Progenitor cell of endocrine pancreas (in vitro differentiated cells): ENCODE measurements at regions not wholly inside any gene's neighbourhood (a gene's known extent, or its start where the extent isn't known, plus 50 kb on each side); places are given as distances from the start of the nearest gene placed in this dataset.

Experiments used
- DNase-seq: peaks from one replicate; pipeline ENCODE4 v3.0.0; 2021; ENCODE audit warnings: low spot score; ENCODE audit not compliant: unreplicated experiment
- H3K27ac Mint-ChIP-seq: 2 replicates; pipeline ENCODE4 v1.8.0; 2021; ENCODE audit warnings: mild to moderate bottlenecking, moderate library complexity, mixed read lengths
- H3K27me3 Mint-ChIP-seq: 2 replicates; pipeline ENCODE4 v1.8.0; 2021; ENCODE audit warnings: mixed read lengths
- H3K36me3 Mint-ChIP-seq: 2 replicates; pipeline ENCODE4 v1.8.0; 2022; ENCODE audit warnings: mixed read lengths; ENCODE audit not compliant: insufficient read depth
- H3K4me1 Mint-ChIP-seq: 2 replicates; pipeline ENCODE4 v1.8.0; 2021; ENCODE audit warnings: low read depth, mixed read lengths
- H3K4me3 Mint-ChIP-seq: 2 replicates; pipeline ENCODE4 v1.8.0; 2021; ENCODE audit warnings: low read depth, mild to moderate bottlenecking, moderate library complexity, mixed read lengths
- H3K9me3 Mint-ChIP-seq: 2 replicates; pipeline ENCODE4 v1.8.0; 2021; ENCODE audit warnings: low read depth, mixed read lengths
- TF ChIP-seq, protein P1 (sequence below): fragments of 200-600 bp; sonication (generic); IDR thresholded peaks from one replicate; pipeline ENCODE4 v1.5.0; 2021; ENCODE audit warnings: antibody characterized with exemption, mild to moderate bottlenecking; ENCODE audit not compliant: unreplicated experiment

GRCh38 chr4:112876316-112876715, 173.1 kb upstream of the ANK2 start:
- Mint-ChIP-seq H3K4me1 (no peaks in the 10 kb centered on the region), H3K27me3 (no peaks in the 10 kb centered on the region), H3K27ac (no peak overlapping the region), H3K4me3 (no peak overlapping the region), H3K9me3 (no peaks in the 10 kb centered on the region), H3K36me3 (no peaks in the 10 kb centered on the region)
- DNase-seq = no peak
- TF ChIP-seq, protein P1, sequence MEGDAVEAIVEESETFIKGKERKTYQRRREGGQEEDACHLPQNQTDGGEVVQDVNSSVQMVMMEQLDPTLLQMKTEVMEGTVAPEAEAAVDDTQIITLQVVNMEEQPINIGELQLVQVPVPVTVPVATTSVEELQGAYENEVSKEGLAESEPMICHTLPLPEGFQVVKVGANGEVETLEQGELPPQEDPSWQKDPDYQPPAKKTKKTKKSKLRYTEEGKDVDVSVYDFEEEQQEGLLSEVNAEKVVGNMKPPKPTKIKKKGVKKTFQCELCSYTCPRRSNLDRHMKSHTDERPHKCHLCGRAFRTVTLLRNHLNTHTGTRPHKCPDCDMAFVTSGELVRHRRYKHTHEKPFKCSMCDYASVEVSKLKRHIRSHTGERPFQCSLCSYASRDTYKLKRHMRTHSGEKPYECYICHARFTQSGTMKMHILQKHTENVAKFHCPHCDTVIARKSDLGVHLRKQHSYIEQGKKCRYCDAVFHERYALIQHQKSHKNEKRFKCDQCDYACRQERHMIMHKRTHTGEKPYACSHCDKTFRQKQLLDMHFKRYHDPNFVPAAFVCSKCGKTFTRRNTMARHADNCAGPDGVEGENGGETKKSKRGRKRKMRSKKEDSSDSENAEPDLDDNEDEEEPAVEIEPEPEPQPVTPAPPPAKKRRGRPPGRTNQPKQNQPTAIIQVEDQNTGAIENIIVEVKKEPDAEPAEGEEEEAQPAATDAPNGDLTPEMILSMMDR = no peak

DNA sequence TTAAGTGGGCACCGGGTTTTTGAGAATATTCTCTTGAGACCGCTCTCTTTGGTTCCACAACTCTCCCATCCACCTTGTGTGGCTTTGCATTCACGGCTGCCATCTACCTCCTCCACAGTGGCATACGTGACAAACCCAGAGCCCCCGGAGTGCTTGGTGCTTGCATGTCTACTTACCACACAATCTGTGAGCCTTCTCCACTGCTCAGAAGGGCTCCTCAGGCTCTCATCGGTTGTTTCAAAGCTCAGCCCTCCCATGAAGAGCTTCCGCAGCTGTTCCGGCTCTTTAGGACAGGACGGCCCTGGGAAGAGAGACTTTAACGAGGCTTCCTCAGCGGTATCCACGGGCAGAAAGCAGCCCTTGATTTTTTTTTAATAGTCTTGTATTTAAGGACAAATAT, 167.6 kb upstream of the ANK2 start:
- Mint-ChIP-seq H3K36me3 (no peaks in the 10 kb centered on the region), H3K4me1 (no peaks in the 10 kb centered on the region), H3K27ac (no peak overlapping the region), H3K4me3 (no peak overlapping the region), H3K9me3 (no peaks in the 10 kb centered on the region), H3K27me3 (no peaks in the 10 kb centered on the region)
- no peak for DNase-seq
- TF ChIP-seq, protein P1 = no peak

DNA sequence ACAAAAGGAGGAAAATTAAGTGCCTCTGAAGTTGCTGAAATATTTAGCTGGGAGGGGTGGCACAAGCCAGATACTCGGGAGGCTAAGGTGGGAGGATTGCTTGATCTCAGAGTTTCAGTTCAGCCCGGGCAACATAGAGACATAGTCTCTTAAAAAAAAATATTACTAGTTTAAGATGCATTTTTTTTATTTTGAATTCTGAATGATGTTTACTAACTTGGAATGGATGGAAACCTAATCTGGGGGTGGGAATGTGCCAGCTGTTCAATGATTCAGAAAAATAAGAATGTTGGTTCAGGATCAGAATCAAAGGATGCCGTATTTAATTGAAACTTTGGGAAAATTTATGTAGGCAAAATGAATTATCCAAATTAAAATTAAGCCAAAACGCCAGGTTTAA, 167.2 kb upstream of the ANK2 start:
- DNase-seq = no peak
- TF ChIP-seq, protein P1 = no peak
- no peak overlapping the region for H3K4me3 Mint-ChIP-seq
- no peak overlapping the region for H3K27ac Mint-ChIP-seq
- H3K9me3 Mint-ChIP-seq = no peaks in the 10 kb centered on the region
- no peaks in the 10 kb centered on the region for H3K36me3 Mint-ChIP-seq
- no peaks in the 10 kb centered on the region for H3K27me3 Mint-ChIP-seq
- no peaks in the 10 kb centered on the region for H3K4me1 Mint-ChIP-seq

- Mint-ChIP-seq H3K27me3 (no peaks in the 10 kb centered on the region), H3K36me3 (no peaks in the 10 kb centered on the region), H3K9me3 (no peaks in the 10 kb centered on the region), H3K4me3 (no peak overlapping the region), H3K4me1 (no peaks in the 10 kb centered on the region), H3K27ac (no peak overlapping the region)
- TF ChIP-seq, protein P1 = no peak
- no peak for DNase-seq
Measured at GRCh38 chr4:112884406-112884805, 165.0 kb upstream of the ANK2 start.

GRCh38 chr4:112885897-112886296, 163.6 kb upstream of the ANK2 start:
- H3K27ac Mint-ChIP-seq = no peak overlapping the region
- no peak overlapping the region for H3K4me3 Mint-ChIP-seq
- no peaks in the 10 kb centered on the region for H3K36me3 Mint-ChIP-seq
- TF ChIP-seq, protein P1 = no peak
- H3K4me1 Mint-ChIP-seq = no peaks in the 10 kb centered on the region
- no peak for DNase-seq
- H3K9me3 Mint-ChIP-seq = no peaks in the 10 kb centered on the region
- H3K27me3 Mint-ChIP-seq = no peaks in the 10 kb centered on the region
